ENCODE measurements at regions not wholly inside any gene's neighbourhood (a gene's known extent, or its start where the extent isn't known, plus 50 kb on each side); places are given as distances from the start of the nearest gene placed in this dataset.

GRCh38 chr15:25207369-25207768 lies 231.5 kb downstream of the UBE3A start:
- no peak for DNase-seq (ENCODE audit: low spot score in 2 of 2)
- TF ChIP-seq CTCF (IDR thresholded peaks at IDR 0.05): no peak
- no peak for TF ChIP-seq POLR2A (IDR thresholded peaks at IDR 0.05)
- WGBS, 2 donors: 33 to 83% methylated on average over 1 to 5 of the region's 5 CpGs
- H3K4me3 ChIP-seq (ENCODE audit: low read depth, poor library complexity, severe bottlenecking): no peak overlapping the region
- intact Hi-C loops (cut with DNase I; ENCODE audit: low total_unique reads): no loop called here

- DNase-seq (ENCODE audit: low spot score in 2 of 2): no peak
- intact Hi-C loops (cut with DNase I; ENCODE audit: low total_unique reads): no loop called here
- 83 to 93% methylated on average over 7 of the region's 7 CpGs for WGBS, 2 donors
Measured at GRCh38 chr15:25208735-25209134, 230.1 kb downstream of the UBE3A start.

GRCh38 chr15:25220834-25221233 lies 218.0 kb downstream of the UBE3A start:
- intact Hi-C loops (cut with DNase I; ENCODE audit: low total_unique reads): no loop called here

More at GRCh38 chr15:25208735-25209134, 230.1 kb downstream of the UBE3A start:
- TF ChIP-seq POLR2A (IDR thresholded peaks at IDR 0.05) (no peak), CTCF (IDR thresholded peaks at IDR 0.05) (no peak)
- no peak overlapping the region for H3K4me3 ChIP-seq (ENCODE audit: low read depth, poor library complexity, severe bottlenecking)

GRCh38 chr15:25224396-25224795 lies 214.4 kb downstream of the UBE3A start:
- no peak overlapping the region for H3K4me3 ChIP-seq (ENCODE audit: low read depth, poor library complexity, severe bottlenecking)
- WGBS, 2 donors: 89 to 93% methylated on average over 4 to 5 of the region's 5 CpGs
- no peak for DNase-seq (ENCODE audit: low spot score in 2 of 2)
- TF ChIP-seq CTCF (IDR thresholded peaks at IDR 0.05) (no peak), POLR2A (IDR thresholded peaks at IDR 0.05) (no peak)
- intact Hi-C loops (cut with DNase I; ENCODE audit: low total_unique reads): no loop called here

More at GRCh38 chr15:25220834-25221233, 218.0 kb downstream of the UBE3A start:
- H3K4me3 ChIP-seq (ENCODE audit: low read depth, poor library complexity, severe bottlenecking): no peak overlapping the region
- WGBS, 2 donors: 78 to 87% methylated on average over 5 of the region's 5 CpGs
- no peak for TF ChIP-seq CTCF (IDR thresholded peaks at IDR 0.05)
- no peak for TF ChIP-seq POLR2A (IDR thresholded peaks at IDR 0.05)
- DNase-seq (ENCODE audit: low spot score in 2 of 2): no peak

GRCh38 chr15:25226360-25226759 lies 212.5 kb downstream of the UBE3A start:
- TF ChIP-seq POLR2A (IDR thresholded peaks at IDR 0.05): no peak
- TF ChIP-seq CTCF (IDR thresholded peaks at IDR 0.05): no peak
- WGBS, 2 donors: 89 to 93% methylated on average over 5 to 6 of the region's 6 CpGs
- H3K4me3 ChIP-seq (ENCODE audit: low read depth, poor library complexity, severe bottlenecking): no peak overlapping the region
- no peak for DNase-seq (ENCODE audit: low spot score in 2 of 2)
- intact Hi-C loops (cut with DNase I; ENCODE audit: low total_unique reads): no loop called here

GRCh38 chr15:25228261-25228660 lies 210.6 kb downstream of the UBE3A start:
- no peak for TF ChIP-seq POLR2A (IDR thresholded peaks at IDR 0.05)
- no peak for TF ChIP-seq CTCF (IDR thresholded peaks at IDR 0.05)
- intact Hi-C loops (cut with DNase I; ENCODE audit: low total_unique reads): no loop called here

More at GRCh38 chr15:25228261-25228660, 210.6 kb downstream of the UBE3A start:
- WGBS, 2 donors: 89 to 90% methylated on average over 3 to 10 of the region's 11 CpGs
- no peak overlapping the region for H3K4me3 ChIP-seq (ENCODE audit: low read depth, poor library complexity, severe bottlenecking)
- DNase-seq (ENCODE audit: low spot score in 2 of 2): no peak
